HG03039 (cell line): ENCODE measurements at regions not wholly inside any gene's neighbourhood (a gene's known extent, or its start where the extent isn't known, plus 50 kb on each side); places are given as distances from the start of the nearest gene placed in this dataset.

Experiments
- ATAC-seq: cut with Tn5 transposase; IDR thresholded peaks from one replicate; pipeline ENCODE4 v1.9.1; 2021; ENCODE audit warnings: mild to moderate bottlenecking, moderate library complexity; ENCODE audit not compliant: unreplicated experiment

DNA sequence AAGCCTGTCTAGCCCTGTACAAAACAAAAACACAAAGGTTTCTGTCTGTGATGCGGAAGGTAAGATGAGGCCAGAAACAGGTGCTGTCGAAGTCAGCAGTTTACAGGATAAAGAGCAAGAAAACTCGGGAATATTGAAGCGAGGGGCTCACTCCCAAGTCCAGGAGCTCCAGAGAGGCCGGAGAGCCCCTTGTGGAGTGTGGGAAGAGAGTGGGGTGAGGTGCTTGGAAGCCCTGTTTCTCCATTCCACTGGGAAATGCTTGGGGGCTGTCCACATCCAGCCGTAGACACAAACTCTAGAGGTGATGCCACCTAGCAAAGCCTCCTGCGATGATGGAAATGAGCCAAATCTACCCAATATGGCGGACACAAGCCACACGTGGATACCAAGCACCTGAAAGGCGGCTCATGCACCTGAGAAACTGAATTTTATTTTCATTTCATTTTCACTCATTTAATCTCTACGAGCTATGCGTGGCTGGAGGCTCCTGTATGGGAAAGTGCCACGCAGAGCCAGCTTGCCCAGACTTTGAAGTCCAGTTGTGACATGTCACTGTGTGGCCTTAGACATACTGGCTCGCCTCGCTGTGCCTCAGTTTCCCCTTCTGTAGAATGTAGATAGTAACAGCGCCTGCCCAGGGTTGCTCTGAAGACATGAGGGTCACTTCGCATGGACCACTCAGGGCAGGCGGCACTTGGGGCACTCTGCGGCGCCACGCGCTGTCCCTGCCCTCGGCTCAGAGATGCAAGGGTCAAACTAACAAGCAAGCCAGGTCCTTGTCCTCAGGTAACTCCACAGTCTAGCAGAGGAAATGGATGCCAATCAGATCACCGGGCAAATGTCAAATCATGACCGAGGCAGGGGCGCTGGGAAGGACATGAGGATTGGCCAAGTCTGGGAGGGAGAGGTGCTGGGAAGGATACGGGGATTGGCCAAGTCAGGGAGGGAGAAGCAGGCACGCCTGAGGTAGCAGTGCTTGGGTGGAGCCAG lies 684.7 kb downstream of the TBC1D22A start:
- no peak for ATAC-seq

DNA sequence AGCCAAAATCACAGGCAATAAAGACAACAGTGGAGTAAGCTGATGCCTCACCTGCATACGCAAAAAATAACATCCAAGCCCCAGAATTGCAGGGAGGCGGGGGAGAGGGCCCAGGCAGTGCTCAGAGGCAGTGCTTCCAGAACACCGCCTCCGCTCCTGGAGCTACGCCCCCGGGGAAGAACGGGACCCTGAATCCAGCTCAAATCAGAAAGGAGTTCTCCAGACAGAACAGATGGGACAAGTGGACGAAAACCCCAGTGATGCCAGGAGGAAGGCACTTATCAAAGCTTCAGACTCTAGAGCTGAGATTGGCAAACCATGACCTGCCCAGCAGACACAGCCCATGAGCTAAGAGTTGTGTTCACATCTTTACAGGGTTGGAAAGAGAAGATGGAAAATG lies 683.9 kb downstream of the TBC1D22A start:
- ATAC-seq = no peak

- no peak for ATAC-seq
Observed at GRCh38 chr22:47445716-47446290, 683.4 kb downstream of the TBC1D22A start.

GRCh38 chr22:47445212-47445611 lies 682.8 kb downstream of the TBC1D22A start:
- no peak for ATAC-seq

- ATAC-seq = no peak
Observed at GRCh38 chr22:47444746-47445065, 682.3 kb downstream of the TBC1D22A start.

- ATAC-seq = no peak
Observed at GRCh38 chr22:47443836-47444745, 681.6 kb downstream of the TBC1D22A start.

GRCh38 chr22:47442821-47443220 lies 680.4 kb downstream of the TBC1D22A start:
- no peak for ATAC-seq

- no peak for ATAC-seq
Observed at GRCh38 chr22:47439643-47440265, 677.3 kb downstream of the TBC1D22A start.

GRCh38 chr22:47437636-47438035 lies 675.2 kb downstream of the TBC1D22A start:
- no peak for ATAC-seq

DNA sequence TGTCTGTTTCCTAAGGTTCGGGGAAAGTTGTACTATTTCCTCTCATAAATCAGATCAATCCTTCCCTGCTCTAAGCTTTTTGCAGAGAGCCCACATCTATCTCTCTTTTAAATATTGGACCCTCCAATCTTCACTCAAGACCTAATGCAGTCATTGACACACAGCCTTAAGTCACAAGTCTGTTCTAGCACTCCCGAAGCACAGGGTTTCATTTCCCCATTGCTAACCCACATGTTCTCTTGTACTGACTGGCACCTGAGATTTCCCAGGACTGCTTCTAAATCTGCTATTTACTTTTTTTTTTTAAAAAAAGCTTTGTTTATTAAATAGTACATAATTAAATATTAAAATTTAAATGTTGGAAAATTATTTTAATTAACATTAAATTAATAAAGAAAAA lies 674.7 kb downstream of the TBC1D22A start:
- no peak for ATAC-seq

DNA sequence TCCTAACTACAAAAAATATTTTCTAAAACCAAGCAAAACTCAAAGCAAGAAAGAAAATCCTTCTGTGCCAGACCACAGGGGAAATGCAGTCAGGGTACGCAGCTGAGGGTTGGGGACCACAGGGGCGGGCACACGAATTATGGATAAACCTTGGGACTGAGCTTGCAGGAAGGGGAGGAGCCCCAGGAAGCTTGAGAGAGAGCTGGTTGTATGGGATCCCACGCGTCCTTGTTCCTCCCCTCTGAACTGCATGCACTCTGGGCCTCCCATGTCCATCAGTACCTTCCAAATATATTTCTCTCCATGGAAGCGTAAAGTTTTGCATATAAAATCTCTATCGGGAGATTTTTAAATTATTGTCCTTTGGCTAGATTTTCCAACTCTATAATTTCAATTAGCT lies 673.4 kb downstream of the TBC1D22A start:
- no peak for ATAC-seq

- no peak for ATAC-seq
Observed at GRCh38 chr22:47435204-47435487, 672.7 kb downstream of the TBC1D22A start.

GRCh38 chr22:47434336-47435203 lies 672.1 kb downstream of the TBC1D22A start:
- no peak for ATAC-seq

DNA sequence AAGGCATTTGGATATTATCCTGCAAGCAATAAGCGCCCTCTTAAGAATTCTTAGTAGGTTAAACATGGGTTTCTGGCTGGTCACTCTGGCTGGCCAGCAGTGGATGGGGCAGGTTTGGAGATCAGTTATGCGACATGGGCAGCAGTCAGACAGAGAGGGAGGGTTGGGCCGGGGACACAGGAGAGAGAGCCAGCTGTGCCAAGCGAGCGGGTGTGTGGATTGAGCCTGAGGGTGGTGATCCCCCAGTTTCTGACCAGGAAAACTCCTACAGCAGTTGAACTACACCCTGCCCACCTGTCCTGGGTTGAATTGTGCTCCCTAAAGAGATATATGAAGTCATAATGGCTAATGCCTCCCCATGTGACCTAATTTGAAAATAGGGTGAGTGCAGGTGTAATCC lies 671.2 kb downstream of the TBC1D22A start:
- no peak for ATAC-seq

DNA sequence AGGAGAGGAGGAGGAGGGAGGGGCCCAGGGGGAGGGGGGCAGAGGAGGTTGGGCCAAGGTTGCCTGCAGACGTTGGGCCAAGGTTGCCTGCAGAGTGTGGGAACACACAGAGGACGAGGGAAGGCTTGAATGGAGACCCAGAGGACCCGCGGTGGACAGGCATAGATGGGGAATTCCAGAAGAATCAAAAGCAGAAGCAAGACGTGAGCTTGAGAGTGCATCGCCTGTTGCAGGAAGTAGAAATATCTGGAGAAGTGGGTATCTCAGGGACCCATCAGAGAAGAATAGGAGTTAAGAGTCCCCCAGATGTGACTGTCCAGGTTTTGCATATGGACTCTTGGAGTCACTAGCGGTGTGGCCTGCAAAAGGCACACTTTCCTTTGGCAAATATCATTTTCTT lies 670.2 kb downstream of the TBC1D22A start:
- no peak for ATAC-seq

GRCh38 chr22:47423861-47424820 lies 661.7 kb downstream of the TBC1D22A start:
- ATAC-seq = no peak

DNA sequence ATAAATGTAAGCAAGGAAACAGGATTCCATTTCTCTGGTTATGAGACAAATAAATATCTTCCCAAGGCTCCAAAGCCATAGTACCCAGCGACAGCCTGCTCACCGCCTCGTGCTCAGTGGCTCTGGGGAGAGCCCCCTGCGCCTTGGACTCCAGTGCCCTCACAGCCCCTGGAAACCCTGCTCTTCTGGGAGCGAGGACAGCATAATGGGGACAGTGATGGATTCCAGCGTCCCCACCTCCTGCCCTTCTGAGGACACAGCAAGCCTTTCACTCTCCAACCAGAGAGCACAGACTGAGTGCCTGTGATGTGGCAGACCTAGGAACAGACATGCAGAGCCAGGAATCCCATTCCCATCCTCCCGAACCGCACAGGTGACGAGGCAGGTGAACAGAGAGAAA lies 660.8 kb downstream of the TBC1D22A start:
- ATAC-seq = no peak

- ATAC-seq = no peak
Observed at GRCh38 chr22:47422736-47423135, 660.3 kb downstream of the TBC1D22A start.

DNA sequence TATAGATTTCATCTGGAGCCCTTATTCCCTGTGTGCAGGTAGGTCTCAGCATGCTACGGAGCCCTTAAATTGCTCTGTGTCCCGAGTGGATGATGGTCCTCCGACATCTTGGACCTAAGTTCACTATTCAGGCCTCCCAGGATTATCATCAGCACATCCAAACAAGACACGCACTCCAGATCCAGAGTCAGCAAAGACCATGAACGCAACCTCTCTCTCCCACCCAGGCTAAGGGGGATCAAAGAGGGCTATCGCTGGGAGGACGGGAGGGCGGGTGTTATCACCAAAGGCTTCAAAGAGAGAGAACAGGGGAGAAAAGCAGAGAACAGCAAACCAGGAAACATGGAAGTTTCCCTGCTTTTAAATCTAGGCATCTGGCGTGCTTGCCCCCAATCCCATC lies 659.4 kb downstream of the TBC1D22A start:
- no peak for ATAC-seq
